SK-N-MC (cell line): ENCODE measurements at regions not wholly inside any gene's neighbourhood (a gene's known extent, or its start where the extent isn't known, plus 50 kb on each side); places are given as distances from the start of the nearest gene placed in this dataset.

Experiments used
- EZH2 ChIP-seq: fragments of 200-600 bp; sonication (generic); IDR thresholded peaks from one replicate; pipeline ENCODE4 v1.6.1; 2017; ENCODE audit warnings: antibody characterized with exemption
- POLR2AphosphoS5 ChIP-seq: IDR thresholded peaks from 2 replicates; pipeline ENCODE4 v1.6.1; 2012; ENCODE audit warnings: mild to moderate bottlenecking, low read depth, low read length, borderline replicate concordance

GRCh38 chr7:45451342-45452035 lies 122.7 kb upstream of the ADCY1 start:
- no peak for TF ChIP-seq EZH2
- TF ChIP-seq POLR2AphosphoS5 = no peak
